ENCODE measurements at regions not wholly inside any gene's neighbourhood (a gene's known extent, or its start where the extent isn't known, plus 50 kb on each side); places are given as distances from the start of the nearest gene placed in this dataset.

- H4K20me1 ChIP-seq (ENCODE audit: control insufficient read depth, extremely low read depth, insufficient read depth, low read length): no peaks in the 10 kb centered on the region
- H3K36me3 ChIP-seq (ENCODE audit: control insufficient read depth in 2 of 2, extremely low read depth in 1 of 2, insufficient read depth in 2 of 2, low read length in 2 of 2): no peaks in the 10 kb centered on the region
- H3K4me2 ChIP-seq (ENCODE audit: control insufficient read depth, extremely low read depth, insufficient read depth, low read depth, low read length): peak overlapping the region; percentile 23
- H3K9me3 ChIP-seq (ENCODE audit: control insufficient read depth, low read depth, low read length): no peaks in the 10 kb centered on the region
- DNase-seq (ENCODE audit: low read depth, low spot score) (no peak), FAIRE-seq (peak; percentile 72)
- H3K9me1 ChIP-seq (ENCODE audit: control insufficient read depth, extremely low read depth, insufficient read depth, low read length): no peaks in the 10 kb centered on the region
- H3K4me3 ChIP-seq (ENCODE audit: control insufficient read depth in 2 of 3, extremely low read depth in 1 of 3, insufficient read depth in 2 of 3, low read depth in 1 of 3, low read length in 3 of 3): no peak overlapping the region
- H3K27me3 ChIP-seq (ENCODE audit: control insufficient read depth, extremely low read depth, insufficient read depth, low read length): no peaks in the 10 kb centered on the region
- no peak overlapping the region for H2AFZ ChIP-seq (ENCODE audit: control insufficient read depth, low read length)
- H3K4me1 ChIP-seq (ENCODE audit: control insufficient read depth, extremely low read depth, insufficient read depth, low read length): peaks cover 4% of the 10 kb centered on the region
- TF ChIP-seq CTCF (optimal IDR thresholded peaks at IDR 0.05 in 1 of 3, IDR thresholded peaks at IDR 0.05 in 1 of 3, conservative IDR thresholded peaks at IDR 0.05 in 1 of 3; ENCODE audit: extremely low read depth in 1 of 3, insufficient read depth in 2 of 3, low read length in 3 of 3): no peak
- no peak for TF ChIP-seq EZH2 (IDR thresholded peaks at IDR 0.05; ENCODE audit: low read length)
- H3K27ac ChIP-seq (ENCODE audit: control insufficient read depth, insufficient read depth, low read length): peak overlapping the region; percentile 18
- H3K79me2 ChIP-seq (ENCODE audit: control insufficient read depth, insufficient read depth, low read length): no peaks in the 10 kb centered on the region
- dilution Hi-C loops (cut with MboI; ENCODE audit: extremely low pct_ligation_motif_present, low sequenced_read_pairs): no loop called here
- no peak overlapping the region for H3K9ac ChIP-seq (ENCODE audit: control insufficient read depth, extremely low read depth, insufficient read depth, low read length)
These were observed 2225.9 kb upstream of the C9orf72 start for GRCh38 chr9:29799227-29799626.

GRCh38 chr9:29800821-29801220, 2227.5 kb upstream of the C9orf72 start:
- H3K9ac ChIP-seq (ENCODE audit: control insufficient read depth, extremely low read depth, insufficient read depth, low read length): no peak overlapping the region
- H3K36me3 ChIP-seq (ENCODE audit: control insufficient read depth in 2 of 2, extremely low read depth in 1 of 2, insufficient read depth in 2 of 2, low read length in 2 of 2): no peaks in the 10 kb centered on the region
- no peaks in the 10 kb centered on the region for H3K27me3 ChIP-seq (ENCODE audit: control insufficient read depth, extremely low read depth, insufficient read depth, low read length)
- peaks cover 4% of the 10 kb centered on the region for H3K4me1 ChIP-seq (ENCODE audit: control insufficient read depth, extremely low read depth, insufficient read depth, low read length)
- no peaks in the 10 kb centered on the region for H3K9me3 ChIP-seq (ENCODE audit: control insufficient read depth, low read depth, low read length)
- no peak for DNase-seq (ENCODE audit: low read depth, low spot score)
- FAIRE-seq: no peak
- no peaks in the 10 kb centered on the region for H3K9me1 ChIP-seq (ENCODE audit: control insufficient read depth, extremely low read depth, insufficient read depth, low read length)
- no peak overlapping the region for H3K4me3 ChIP-seq (ENCODE audit: control insufficient read depth in 2 of 3, extremely low read depth in 1 of 3, insufficient read depth in 2 of 3, low read depth in 1 of 3, low read length in 3 of 3)
- dilution Hi-C loops (cut with MboI; ENCODE audit: extremely low pct_ligation_motif_present, low sequenced_read_pairs): no loop called here
- H3K27ac ChIP-seq (ENCODE audit: control insufficient read depth, insufficient read depth, low read length): no peak overlapping the region
- H3K4me2 ChIP-seq (ENCODE audit: control insufficient read depth, extremely low read depth, insufficient read depth, low read depth, low read length): no peak overlapping the region
- TF ChIP-seq CTCF (optimal IDR thresholded peaks at IDR 0.05 in 1 of 3, IDR thresholded peaks at IDR 0.05 in 1 of 3, conservative IDR thresholded peaks at IDR 0.05 in 1 of 3; ENCODE audit: extremely low read depth in 1 of 3, insufficient read depth in 2 of 3, low read length in 3 of 3) (no peak), EZH2 (IDR thresholded peaks at IDR 0.05; ENCODE audit: low read length) (no peak)
- no peaks in the 10 kb centered on the region for H4K20me1 ChIP-seq (ENCODE audit: control insufficient read depth, extremely low read depth, insufficient read depth, low read length)
- H3K79me2 ChIP-seq (ENCODE audit: control insufficient read depth, insufficient read depth, low read length): no peaks in the 10 kb centered on the region
- no peak overlapping the region for H2AFZ ChIP-seq (ENCODE audit: control insufficient read depth, low read length)

All from keratinocyte (primary cell).